GM21717 (cell line): ENCODE measurements at regions not wholly inside any gene's neighbourhood (a gene's known extent, or its start where the extent isn't known, plus 50 kb on each side); places are given as distances from the start of the nearest gene placed in this dataset.

Experiments
- ATAC-seq: cut with Tn5 transposase; IDR thresholded peaks from one replicate; pipeline ENCODE4 v1.9.1; 2021; ENCODE audit warnings: mild to moderate bottlenecking, moderate library complexity; ENCODE audit not compliant: unreplicated experiment

GRCh38 chr2:51510303-51510702 is 478.4 kb upstream of the NRXN1 start:
- ATAC-seq: no peak

- ATAC-seq: no peak
These were observed 473.6 kb upstream of the NRXN1 start for GRCh38 chr2:51505533-51505932.

- ATAC-seq: no peak
These were observed 458.8 kb upstream of the NRXN1 start for GRCh38 chr2:51490576-51491234.

- no peak for ATAC-seq
These were observed 452.7 kb upstream of the NRXN1 start for GRCh38 chr2:51484605-51485004.

- no peak for ATAC-seq
These were observed 451.8 kb upstream of the NRXN1 start for GRCh38 chr2:51483720-51484119.

- ATAC-seq: no peak
These were observed 440.9 kb upstream of the NRXN1 start for GRCh38 chr2:51472783-51473182.

GRCh38 chr2:51472300-51472699 is 440.4 kb upstream of the NRXN1 start:
- ATAC-seq: no peak

- ATAC-seq: no peak
These were observed 437.2 kb upstream of the NRXN1 start for GRCh38 chr2:51469102-51469501.

- no peak for ATAC-seq
These were observed 433.4 kb upstream of the NRXN1 start for GRCh38 chr2:51465326-51465725.

GRCh38 chr2:51454177-51454576 is 422.2 kb upstream of the NRXN1 start:
- no peak for ATAC-seq

GRCh38 chr2:51448911-51449310 is 417.0 kb upstream of the NRXN1 start:
- no peak for ATAC-seq

GRCh38 chr2:51441786-51442185 is 409.9 kb upstream of the NRXN1 start:
- no peak for ATAC-seq

GRCh38 chr2:51424418-51424817 is 392.5 kb upstream of the NRXN1 start:
- no peak for ATAC-seq

- no peak for ATAC-seq
These were observed 388.6 kb upstream of the NRXN1 start for GRCh38 chr2:51420511-51420910.

GRCh38 chr2:51413726-51414125 is 381.8 kb upstream of the NRXN1 start:
- ATAC-seq: no peak

GRCh38 chr2:51410331-51410730 is 378.4 kb upstream of the NRXN1 start:
- no peak for ATAC-seq

- no peak for ATAC-seq
These were observed 378.0 kb upstream of the NRXN1 start for GRCh38 chr2:51409920-51410319.

GRCh38 chr2:51404226-51404625 is 372.3 kb upstream of the NRXN1 start:
- ATAC-seq: no peak

GRCh38 chr2:51401546-51401945 is 369.6 kb upstream of the NRXN1 start:
- no peak for ATAC-seq

- no peak for ATAC-seq
These were observed 355.3 kb upstream of the NRXN1 start for GRCh38 chr2:51387235-51387634.

GRCh38 chr2:51379997-51380396 is 348.1 kb upstream of the NRXN1 start:
- no peak for ATAC-seq

GRCh38 chr2:51368250-51368649 is 336.3 kb upstream of the NRXN1 start:
- ATAC-seq: no peak

- ATAC-seq: no peak
These were observed 318.2 kb upstream of the NRXN1 start for GRCh38 chr2:51350100-51350499.
